HCT116 (cell line): ENCODE measurements at regions not wholly inside any gene's neighbourhood (a gene's known extent, or its start where the extent isn't known, plus 50 kb on each side); places are given as distances from the start of the nearest gene placed in this dataset.

Source experiments
- ATAC-seq: fragments of 200-7000 bp; cut with Tn5 transposase; 2 replicates; pipeline ENCODE4 v1.9.1; 2020; ENCODE audit warnings: mild to moderate bottlenecking, moderate library complexity
- BruUV-seq: library from RNA; stranded (reverse); fragments of 400-500 nt; replicated peaks from 2 replicates; lab custom pipeline; 2021; lab: Mats Ljungman, UMichigan
- CTCF ChIA-PET: fragments of 300-600 bp; sonication (Branson Sonifier 250); formaldehyde crosslinking; loops from one replicate; lab custom pipeline; 2021; ENCODE audit warnings: antibody characterized with exemption; lab: Charles Lee
- POLR2A ChIA-PET: fragments of 300-600, 350-600 bp; sonication (Branson Sonifier 250); formaldehyde crosslinking; loops from one replicate; lab custom pipeline; 2021; ENCODE audit warnings: antibody characterized with exemption; lab: Charles Lee
- RAD21 ChIA-PET, 2 experiments: fragments of 300-600 bp; sonication (Branson Sonifier 250); formaldehyde crosslinking; loops; one replicate each; lab custom pipeline; 2023; ENCODE audit warnings: low total read pairs in 2 of 2; ENCODE audit not compliant: uncharacterized antibody in 2 of 2, unreplicated experiment in 2 of 2, low non-redundant PET in 1 of 2; lab: Charles Lee
- DNase-seq: peaks from one replicate; pipeline ENCODE4 v3.0.0-alpha.2; 2010; ENCODE audit warnings: low read depth, low spot score
- H2AFZ ChIP-seq: fragments of 200-600 bp; shearing (Covaris generic), sonication (generic); 2 replicates; pipeline ENCODE4 v1.6.1; 2017; ENCODE audit warnings: low read depth, mixed run types, mixed read lengths, antibody characterized with exemption, low read length; ENCODE audit not compliant: poor library complexity, severe bottlenecking
- H3K27ac ChIP-seq: 2 replicates; pipeline ENCODE4 v1.5.1; 2012; ENCODE audit warnings: low read depth, low read length
- H3K27me3 ChIP-seq: fragments of 200-600 bp; sonication (generic); 2 replicates; pipeline ENCODE4 v1.6.1; 2016; ENCODE audit warnings: mixed run types, low read length, mixed read lengths; ENCODE audit not compliant: insufficient read depth
- H3K36me3 ChIP-seq, 2 experiments: fragments of 200-500 bp in 1 of 2; fragments of 200-600 bp in 1 of 2; sonication (Bioruptor generic) in 1 of 2; sonication (generic) in 1 of 2; 2 replicates each; pipeline versions ENCODE4 v1.5.1 to v1.6.1; 2014 to 2016; ENCODE audit warnings: low read length in 2 of 2, inconsistent platforms in 1 of 2, mixed read lengths in 1 of 2, mixed run types in 1 of 2; ENCODE audit not compliant: insufficient read depth in 2 of 2, control insufficient read depth in 1 of 2
- H3K4me1 ChIP-seq, 2 experiments: fragments of 200-600 bp in 1 of 2; sonication (generic) in 1 of 2; 2 replicates each; pipeline versions ENCODE4 v1.5.1 to v1.6.1; 2012 to 2017; ENCODE audit warnings: low read length in 2 of 2, inconsistent platforms in 1 of 2, mild to moderate bottlenecking in 1 of 2, mixed read lengths in 1 of 2, mixed run types in 1 of 2, moderate library complexity in 1 of 2; ENCODE audit not compliant: insufficient read depth in 2 of 2, control insufficient read depth in 1 of 2
- H3K4me2 ChIP-seq: fragments of 200-600 bp; sonication (generic); 2 replicates; pipeline ENCODE4 v1.6.1; 2017; ENCODE audit warnings: mixed run types, low read length, mixed read lengths
- H3K4me3 ChIP-seq, 2 experiments: fragments of 200-600 bp in 1 of 2; sonication (generic) in 1 of 2; replicated peaks in 1 of 2; 2 replicates each; pipeline ENCODE4 v1.5.1; 2011 to 2016; ENCODE audit warnings: low read length in 2 of 2, control low read depth in 1 of 2, low read depth in 1 of 2, mild to moderate bottlenecking in 1 of 2, mixed read lengths in 1 of 2, mixed run types in 1 of 2
- H3K79me2 ChIP-seq: fragments of 200-600 bp; sonication (generic); 2 replicates; pipeline ENCODE4 v1.6.1; 2017; ENCODE audit warnings: mild to moderate bottlenecking, mixed run types, low read length, moderate library complexity, mixed read lengths; ENCODE audit not compliant: insufficient read depth
- H3K9ac ChIP-seq: fragments of 200-600 bp; sonication (generic); 2 replicates; pipeline ENCODE4 v1.6.1; 2016; ENCODE audit warnings: low read length, mixed read lengths
- H3K9me2 ChIP-seq: fragments of 200-600 bp; sonication (generic), shearing (Covaris generic); 2 replicates; pipeline ENCODE4 v1.6.1; 2017; ENCODE audit warnings: mixed run types, mild to moderate bottlenecking, moderate library complexity; ENCODE audit not compliant: insufficient read depth
- H3K9me3 ChIP-seq, 2 experiments: fragments of 200-500 bp in 1 of 2; fragments of 200-600 bp in 1 of 2; sonication (Bioruptor generic) in 1 of 2; sonication (generic) in 1 of 2; 2 replicates each; pipeline ENCODE4 v1.6.1; 2014 to 2017; ENCODE audit warnings: low read length in 2 of 2, mixed read lengths in 2 of 2, inconsistent platforms in 1 of 2, low read depth in 1 of 2, mild to moderate bottlenecking in 1 of 2, mixed run types in 1 of 2, moderate library complexity in 1 of 2; ENCODE audit not compliant: control insufficient read depth in 1 of 2, insufficient read depth in 1 of 2
- H4K20me1 ChIP-seq: fragments of 200-600 bp; sonication (generic), shearing (Covaris generic); 2 replicates; pipeline ENCODE4 v1.6.1; 2017; ENCODE audit warnings: mixed run types, mild to moderate bottlenecking, moderate library complexity; ENCODE audit not compliant: insufficient read depth
- EGR1 ChIP-seq: IDR thresholded peaks from 2 replicates; pipeline ENCODE4 v1.6.1; 2012; ENCODE audit warnings: low read depth
- ELF1 ChIP-seq: IDR thresholded peaks from 2 replicates; pipeline ENCODE4 v1.6.1; 2012; ENCODE audit warnings: low read depth, borderline replicate concordance
- EZH2 ChIP-seq: fragments of 200-600 bp; sonication (generic); IDR thresholded peaks from 2 replicates; pipeline ENCODE4 v1.6.1; 2017; ENCODE audit warnings: antibody characterized with exemption, mixed run types
- EZH2phosphoT487 ChIP-seq: fragments of 200-600 bp; IDR thresholded peaks from 2 replicates; pipeline ENCODE4 v1.6.1; 2018; ENCODE audit warnings: antibody characterized with exemption, borderline replicate concordance
- POLR2A ChIP-seq: IDR thresholded peaks from 2 replicates; pipeline ENCODE4 v1.7.0; 2011; ENCODE audit warnings: borderline replicate concordance; ENCODE audit not compliant: insufficient read depth, insufficient read length; ENCODE audit errors: extremely low read depth
- RAD21 ChIP-seq: IDR thresholded peaks from 2 replicates; pipeline ENCODE4 v1.6.1; 2012; ENCODE audit warnings: low read depth, mild to moderate bottlenecking
- SP1 ChIP-seq: IDR thresholded peaks from 2 replicates; pipeline ENCODE4 v1.6.1; 2012; ENCODE audit warnings: low read depth
- TCF7L2 ChIP-seq: IDR thresholded peaks from 2 replicates; pipeline ENCODE4 v1.7.0; 2011; ENCODE audit warnings: borderline replicate concordance, inconsistent platforms; ENCODE audit not compliant: insufficient read depth, insufficient read length; ENCODE audit errors: extremely low read depth
- ZFX ChIP-seq: fragments of 450-650 bp; IDR thresholded peaks from 2 replicates; pipeline ENCODE4 v1.6.1; 2017
- ZNF274 ChIP-seq: fragments of 200-500 bp; sonication (Bioruptor generic); IDR thresholded peaks from 2 replicates; pipeline ENCODE4 v1.6.1; 2014; ENCODE audit warnings: mild to moderate bottlenecking, low read depth, low read length, inconsistent platforms
- intact Hi-C: fragments of 100-400 bp; cut with micrococcal nuclease; formaldehyde crosslinking; loops from 2 replicates; pipeline ENCODE4 v1.10.0; 2022
- TF ChIP-seq, protein P1 (sequence below): IDR thresholded peaks from 2 replicates; pipeline ENCODE4 v1.6.1; 2012; ENCODE audit warnings: low read depth

GRCh38 chr6:11831653-11832052, 53.0 kb upstream of the ADTRP start:
- Histone ChIP-seq H3K4me2 (no peak overlapping the region), H3K27ac (no peak overlapping the region), H3K27me3 (no peaks in the 10 kb centered on the region), H3K9me2 (no peaks in the 10 kb centered on the region), H3K79me2 (no peaks in the 10 kb centered on the region), H3K4me1 (peaks cover 0 to 3% of the 10 kb centered on the region in 2 experiments; a peak in 1 of 4 replicates), H3K36me3 (no peaks in the 10 kb centered on the region), H2AFZ (no peak overlapping the region), H4K20me1 (no peaks in the 10 kb centered on the region), H3K9me3 (no peaks in the 10 kb centered on the region), H3K4me3 (no peak overlapping the region), H3K9ac (no peak overlapping the region)
- intact Hi-C loops, result no loop called here
- ChIA-PET CTCF (no interaction called here), POLR2A (no interaction called here), RAD21 (no interaction called here)
- no peak for TF ChIP-seq ZNF274
- no TSS peak for BruUV-seq
- DNase-seq, result no peak
- ATAC-seq, result no peak

- no TSS peak for BruUV-seq
- RAD21 ChIA-PET, result no interaction called here
Observed at GRCh38 chr6:11830520-11830919, 51.9 kb upstream of the ADTRP start.

More at GRCh38 chr6:11830520-11830919, 51.9 kb upstream of the ADTRP start:
- POLR2A ChIA-PET, result no interaction called here
- Histone ChIP-seq H3K9me2 (no peaks in the 10 kb centered on the region), H2AFZ (no peak overlapping the region), H3K4me2 (no peak overlapping the region), H3K9me3 (no peaks in the 10 kb centered on the region), H4K20me1 (no peaks in the 10 kb centered on the region), H3K4me1 (peaks cover 0 to 3% of the 10 kb centered on the region in 2 experiments; a peak in 1 of 4 replicates), H3K36me3 (no peaks in the 10 kb centered on the region), H3K4me3 (no peak overlapping the region), H3K79me2 (no peaks in the 10 kb centered on the region), H3K27ac (no peak overlapping the region), H3K9ac (no peak overlapping the region), H3K27me3 (no peaks in the 10 kb centered on the region)
- DNase-seq (no peak), ATAC-seq (no peak)
- TF ChIP-seq EZH2phosphoT487 (no peak), TCF7L2 (no peak), RAD21 (no peak), ZNF274 (no peak), ZFX (no peak), POLR2A (no peak), ELF1 (no peak), EGR1 (no peak), SP1 (no peak), EZH2 (no peak)
- TF ChIP-seq, protein P1, sequence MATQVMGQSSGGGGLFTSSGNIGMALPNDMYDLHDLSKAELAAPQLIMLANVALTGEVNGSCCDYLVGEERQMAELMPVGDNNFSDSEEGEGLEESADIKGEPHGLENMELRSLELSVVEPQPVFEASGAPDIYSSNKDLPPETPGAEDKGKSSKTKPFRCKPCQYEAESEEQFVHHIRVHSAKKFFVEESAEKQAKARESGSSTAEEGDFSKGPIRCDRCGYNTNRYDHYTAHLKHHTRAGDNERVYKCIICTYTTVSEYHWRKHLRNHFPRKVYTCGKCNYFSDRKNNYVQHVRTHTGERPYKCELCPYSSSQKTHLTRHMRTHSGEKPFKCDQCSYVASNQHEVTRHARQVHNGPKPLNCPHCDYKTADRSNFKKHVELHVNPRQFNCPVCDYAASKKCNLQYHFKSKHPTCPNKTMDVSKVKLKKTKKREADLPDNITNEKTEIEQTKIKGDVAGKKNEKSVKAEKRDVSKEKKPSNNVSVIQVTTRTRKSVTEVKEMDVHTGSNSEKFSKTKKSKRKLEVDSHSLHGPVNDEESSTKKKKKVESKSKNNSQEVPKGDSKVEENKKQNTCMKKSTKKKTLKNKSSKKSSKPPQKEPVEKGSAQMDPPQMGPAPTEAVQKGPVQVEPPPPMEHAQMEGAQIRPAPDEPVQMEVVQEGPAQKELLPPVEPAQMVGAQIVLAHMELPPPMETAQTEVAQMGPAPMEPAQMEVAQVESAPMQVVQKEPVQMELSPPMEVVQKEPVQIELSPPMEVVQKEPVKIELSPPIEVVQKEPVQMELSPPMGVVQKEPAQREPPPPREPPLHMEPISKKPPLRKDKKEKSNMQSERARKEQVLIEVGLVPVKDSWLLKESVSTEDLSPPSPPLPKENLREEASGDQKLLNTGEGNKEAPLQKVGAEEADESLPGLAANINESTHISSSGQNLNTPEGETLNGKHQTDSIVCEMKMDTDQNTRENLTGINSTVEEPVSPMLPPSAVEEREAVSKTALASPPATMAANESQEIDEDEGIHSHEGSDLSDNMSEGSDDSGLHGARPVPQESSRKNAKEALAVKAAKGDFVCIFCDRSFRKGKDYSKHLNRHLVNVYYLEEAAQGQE, result no peak
- intact Hi-C loops, result no loop called here
- CTCF ChIA-PET, result no interaction called here
